Esophagus muscularis mucosa (tissue), 4 donors: ENCODE measurements at regions not wholly inside any gene's neighbourhood (a gene's known extent, or its start where the extent isn't known, plus 50 kb on each side); places are given as distances from the start of the nearest gene placed in this dataset.

Source experiments
- CTCF ChIP-seq, 3 experiments: fragments of 200-600 bp in 2 of 3; fragments of 450-650 bp in 1 of 3; sonication (generic) in 2 of 3; IDR thresholded peaks; one replicate each; pipeline ENCODE4 v1.5.1; 2017 to 2019; ENCODE audit warnings: antibody characterized with exemption in 3 of 3, mild to moderate bottlenecking in 2 of 3, moderate library complexity in 1 of 3
- EP300 ChIP-seq: sonication (generic); formaldehyde crosslinking; IDR thresholded peaks from one replicate; pipeline ENCODE4 v1.6.1; 2017; ENCODE audit warnings: antibody characterized with exemption
- POLR2A ChIP-seq: fragments of 450-650 bp; IDR thresholded peaks from one replicate; pipeline ENCODE4 v1.6.1; 2017; ENCODE audit warnings: antibody characterized with exemption, moderate library complexity, mild to moderate bottlenecking, low read depth
- POLR2AphosphoS5 ChIP-seq, 2 donors: sonication (generic); formaldehyde crosslinking; IDR thresholded peaks; one replicate each; pipeline ENCODE4 v1.6.1; 2017; ENCODE audit warnings: antibody characterized with exemption in 2 of 2

GRCh38 chr20:7660165-7660564 is 280.1 kb downstream of the HAO1 start:
- no peak for TF ChIP-seq POLR2A
- no peak for TF ChIP-seq CTCF (IDR thresholded peaks at IDR 0.05)
- TF ChIP-seq POLR2AphosphoS5 (IDR thresholded peaks at IDR 0.05): no peak
- TF ChIP-seq EP300: no peak
